Cardiac fibroblast (primary cell): ENCODE measurements at regions not wholly inside any gene's neighbourhood (a gene's known extent, or its start where the extent isn't known, plus 50 kb on each side); places are given as distances from the start of the nearest gene placed in this dataset.

Experiments
- DNase-seq, 2 donors: peaks; one replicate each; pipeline versions ENCODE4 v3.0.0 to v3.0.0-alpha.2; 2010; ENCODE audit warnings: low read depth in 2 of 2
- H3K4me3 ChIP-seq, 2 donors: replicated peaks in 1 of 2; 1 replicate in 1 of 2; 2 replicates in 1 of 2; pipeline ENCODE4 v1.5.1; 2011; ENCODE audit warnings: low read depth in 2 of 2, low read length in 2 of 2, mild to moderate bottlenecking in 2 of 2, moderate library complexity in 1 of 2
- CTCF ChIP-seq: IDR thresholded peaks from one replicate; pipeline ENCODE4 v1.5.1; 2011; ENCODE audit warnings: low read depth, mild to moderate bottlenecking, low read length, inconsistent platforms

- TF ChIP-seq CTCF = no peak
- no peak overlapping the region for H3K4me3 ChIP-seq
- DNase-seq = no peak
Measured at GRCh38 chr7:31228957-31229356, 111.6 kb downstream of the NEUROD6 start.

DNA sequence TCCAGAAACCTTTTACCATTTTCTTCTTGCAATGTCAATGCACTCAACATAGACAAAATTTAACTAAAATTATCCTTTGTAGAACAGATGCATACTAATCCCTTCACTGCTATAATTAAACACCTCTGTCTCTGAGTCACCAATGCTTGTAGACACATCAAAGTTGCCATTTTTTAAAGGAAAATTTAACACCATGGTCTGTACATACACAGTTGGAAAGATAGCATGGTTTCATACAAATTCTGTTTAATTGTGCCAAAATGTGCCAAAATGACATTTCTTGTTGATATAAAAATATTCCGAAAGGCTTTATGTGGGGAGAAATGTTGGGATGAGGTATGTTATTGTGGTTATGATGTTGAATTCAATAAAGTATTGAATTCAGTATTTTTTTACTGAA is 125.8 kb downstream of the NEUROD6 start:
- DNase-seq = no peak
- H3K4me3 ChIP-seq = no peak overlapping the region
- TF ChIP-seq CTCF = no peak

DNA sequence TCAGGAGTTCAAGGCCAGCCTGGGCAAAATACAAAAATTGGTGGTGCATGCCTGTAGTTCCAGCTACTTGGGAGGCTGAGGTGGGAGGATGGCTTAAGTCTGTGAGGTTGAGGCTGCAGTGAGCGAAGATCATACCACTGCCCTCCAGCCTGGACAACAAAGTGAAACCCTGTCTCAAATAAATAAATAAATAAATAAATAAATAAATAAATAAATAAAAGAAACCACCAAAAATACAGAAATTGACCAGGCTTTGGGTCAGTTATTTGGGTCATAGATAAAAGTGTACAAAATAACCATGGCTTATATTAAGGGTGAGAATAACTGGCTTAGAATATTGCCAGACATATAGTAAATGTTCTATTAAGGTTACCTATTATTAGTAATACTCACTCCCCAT is 129.2 kb downstream of the NEUROD6 start:
- no peak for TF ChIP-seq CTCF
- DNase-seq = no peak
- H3K4me3 ChIP-seq = no peak overlapping the region

GRCh38 chr7:31204071-31204470 is 136.5 kb downstream of the NEUROD6 start:
- no peak for DNase-seq
- no peak overlapping the region for H3K4me3 ChIP-seq
- TF ChIP-seq CTCF = no peak

GRCh38 chr7:31203551-31203950 is 137.0 kb downstream of the NEUROD6 start:
- no peak for TF ChIP-seq CTCF
- no peak overlapping the region for H3K4me3 ChIP-seq
- DNase-seq = no peak

- no peak for DNase-seq
- no peak for TF ChIP-seq CTCF
Measured at GRCh38 chr7:31202801-31203200, 137.7 kb downstream of the NEUROD6 start.

DNA sequence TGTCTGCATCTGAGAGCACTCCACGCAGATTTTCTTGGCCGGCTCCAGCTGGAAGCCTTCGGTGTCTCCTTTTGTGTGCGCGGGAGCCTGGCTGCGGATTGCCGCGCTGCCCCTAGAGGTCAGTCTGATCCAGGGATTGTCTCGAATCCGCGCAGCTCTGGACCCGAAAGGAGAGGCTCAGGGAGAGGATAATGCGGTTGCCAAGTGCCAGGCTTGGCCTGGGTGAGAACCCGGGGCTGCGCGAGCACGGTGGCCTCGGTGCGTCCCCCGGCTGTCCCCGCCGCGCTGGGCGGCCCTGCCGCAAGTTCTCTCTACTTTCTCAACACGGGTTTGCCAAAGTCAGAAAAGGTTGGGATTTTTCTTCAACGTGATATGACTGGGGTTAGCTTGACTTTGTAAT is 140.9 kb downstream of the ADCYAP1R1 start:
- no peak overlapping the region for H3K4me3 ChIP-seq
- TF ChIP-seq CTCF = peak; percentile 76
- DNase-seq = peak; percentile 41 to 52

More at GRCh38 chr7:31202801-31203200, 137.7 kb downstream of the NEUROD6 start:
- H3K4me3 ChIP-seq = no peak overlapping the region
